Liver (tissue), 7 donors: ENCODE measurements at regions not wholly inside any gene's neighbourhood (a gene's known extent, or its start where the extent isn't known, plus 50 kb on each side); places are given as distances from the start of the nearest gene placed in this dataset.

Experiments used
- DNase-seq: peaks from one replicate; pipeline ENCODE4 v3.0.0-alpha.2; 2017; ENCODE audit warnings: low spot score
- H3K27ac ChIP-seq, 2 donors: one replicate each; pipeline ENCODE4 v1.7.0; 2013; ENCODE audit warnings: inconsistent platforms in 2 of 2, low read length in 2 of 2, control low read depth in 1 of 2, low read depth in 1 of 2, mild to moderate bottlenecking in 1 of 2
- H3K27me3 ChIP-seq, 4 donors: one replicate each; pipeline versions ENCODE4 v1.6.1 to v1.7.0; 2013; ENCODE audit warnings: low read length in 3 of 4, inconsistent platforms in 1 of 4, mild to moderate bottlenecking in 1 of 4, moderate library complexity in 1 of 4; ENCODE audit not compliant: control insufficient read depth in 4 of 4, insufficient read depth in 4 of 4
- H3K36me3 ChIP-seq, 4 donors: one replicate each; pipeline versions ENCODE4 v1.6.1 to v1.7.0; 2013; ENCODE audit warnings: low read length in 3 of 4, mild to moderate bottlenecking in 3 of 4, low read depth in 1 of 4, moderate library complexity in 1 of 4; ENCODE audit not compliant: control insufficient read depth in 4 of 4, insufficient read depth in 3 of 4
- H3K4me1 ChIP-seq, 4 donors: one replicate each; pipeline versions ENCODE4 v1.6.1 to v1.7.0; 2013; ENCODE audit warnings: low read length in 3 of 4, mild to moderate bottlenecking in 3 of 4, moderate library complexity in 1 of 4; ENCODE audit not compliant: control insufficient read depth in 4 of 4, insufficient read depth in 4 of 4
- H3K4me3 ChIP-seq, 3 donors: one replicate each; pipeline versions ENCODE4 v1.6.1 to v1.7.0; 2013; ENCODE audit warnings: low read length in 3 of 3, control low read depth in 1 of 3, low read depth in 1 of 3, mild to moderate bottlenecking in 1 of 3
- H3K9ac ChIP-seq, 2 donors: one replicate each; pipeline ENCODE4 v1.7.0; 2013; ENCODE audit warnings: low read length in 2 of 2, mild to moderate bottlenecking in 2 of 2, moderate library complexity in 2 of 2, control low read depth in 1 of 2, low read depth in 1 of 2
- H3K9me3 ChIP-seq, 4 donors: one replicate each; pipeline versions ENCODE4 v1.6.1 to v1.7.0; 2013; ENCODE audit warnings: low read length in 3 of 4; ENCODE audit not compliant: control insufficient read depth in 4 of 4
- EGR1 ChIP-seq, 2 donors: IDR thresholded peaks; 2 replicates each; pipeline ENCODE4 v1.6.1; 2016 to 2018; ENCODE audit warnings: antibody characterized with exemption in 2 of 2, low read depth in 2 of 2
- FOXA1 ChIP-seq: IDR thresholded peaks from 2 replicates; pipeline ENCODE4 v1.6.1; 2016; ENCODE audit warnings: antibody characterized with exemption
- FOXA2 ChIP-seq: IDR thresholded peaks from 2 replicates; pipeline ENCODE4 v1.6.1; 2016; ENCODE audit warnings: antibody characterized with exemption
- GABPA ChIP-seq, 2 donors: IDR thresholded peaks in 1 of 2; conservative IDR thresholded peaks in 1 of 2; 2 replicates each; pipeline ENCODE4 v1.6.1; 2016; ENCODE audit warnings: antibody characterized with exemption in 2 of 2, mild to moderate bottlenecking in 1 of 2, moderate library complexity in 1 of 2
- HNF4A ChIP-seq, 2 donors: conservative IDR thresholded peaks; 2 replicates each; pipeline ENCODE4 v1.6.1; 2016; ENCODE audit warnings: antibody characterized with exemption in 2 of 2, mild to moderate bottlenecking in 2 of 2
- JUND ChIP-seq, 2 donors: IDR thresholded peaks; 2 replicates each; pipeline ENCODE4 v1.6.1; 2016; ENCODE audit warnings: antibody characterized with exemption in 2 of 2
- NR2F2 ChIP-seq: IDR thresholded peaks from 2 replicates; pipeline ENCODE4 v1.6.1; 2016; ENCODE audit warnings: antibody characterized with exemption
- RXRA ChIP-seq, 2 donors: IDR thresholded peaks; 2 replicates each; pipeline ENCODE4 v1.6.1; 2017 to 2018; ENCODE audit warnings: antibody characterized with exemption in 2 of 2, mild to moderate bottlenecking in 1 of 2
- SP1 ChIP-seq: IDR thresholded peaks from 2 replicates; pipeline ENCODE4 v1.6.1; 2018; ENCODE audit warnings: antibody characterized with exemption, mild to moderate bottlenecking
- TAF1 ChIP-seq: conservative IDR thresholded peaks from 2 replicates; pipeline ENCODE4 v1.6.1; 2016; ENCODE audit warnings: antibody characterized with exemption, mild to moderate bottlenecking
- YY1 ChIP-seq: IDR thresholded peaks from 2 replicates; pipeline ENCODE4 v1.6.1; 2016; ENCODE audit warnings: antibody characterized with exemption, mild to moderate bottlenecking
- WGBS: extraction: QIAGEN DNeasy Blood & Tissue Kit; methylation state at CpG from one replicate; pipeline ENCODE4 v1.1.7; 2013; 5-methylcytosine and 5-hydroxymethylcytosine counted together
- TF ChIP-seq, protein P1 (sequence below): IDR thresholded peaks from 2 replicates; pipeline ENCODE4 v1.6.1; 2016; ENCODE audit warnings: antibody characterized with exemption, mild to moderate bottlenecking
- TF ChIP-seq, protein P2 (sequence below): IDR thresholded peaks from 2 replicates; pipeline ENCODE4 v1.6.1; 2016; ENCODE audit warnings: antibody characterized with exemption
- TF ChIP-seq, protein P3 (sequence below): IDR thresholded peaks from 2 replicates; pipeline ENCODE4 v1.6.1; 2016; ENCODE audit warnings: antibody characterized with exemption
- TF ChIP-seq, protein P4 (sequence below): IDR thresholded peaks from 2 replicates; pipeline ENCODE4 v1.6.1; 2016; ENCODE audit warnings: antibody characterized with exemption
- donor health status: healthy.
- donor health status: healthy.
- donor health status: healthy.
- donor health status: healthy.

DNA sequence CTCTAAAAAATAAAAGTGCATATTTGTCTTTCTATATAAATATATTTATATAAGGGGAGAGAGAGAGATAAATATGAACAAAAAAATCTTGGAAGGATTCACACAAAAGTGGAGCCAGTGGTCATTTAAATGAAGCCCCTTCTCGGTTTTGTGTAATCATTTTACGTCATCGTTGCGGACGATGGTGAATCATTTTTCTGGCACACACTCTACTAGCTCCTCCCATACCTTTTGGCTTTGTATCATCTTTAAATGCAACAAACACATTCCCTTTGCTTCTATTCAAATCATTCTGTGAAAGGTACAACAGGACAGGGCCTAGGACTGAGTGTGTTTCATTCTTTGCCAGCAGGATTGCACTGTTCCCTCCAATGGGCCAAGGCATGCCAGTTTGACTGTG lies 186.8 kb downstream of the TGFB2 start:
- no peak overlapping the region for H3K9ac ChIP-seq
- H3K27me3 ChIP-seq = peaks cover 0 to 2% (median 0%) of the 10 kb centered on the region in 4 donors
- DNase-seq = no peak
- H3K4me3 ChIP-seq = no peak overlapping the region
- WGBS = 93% methylated on average over 5 of the region's 5 CpGs
- no peaks in the 10 kb centered on the region for H3K4me1 ChIP-seq
- H3K9me3 ChIP-seq = no peaks in the 10 kb centered on the region
- H3K27ac ChIP-seq = no peak overlapping the region
- H3K36me3 ChIP-seq = no peaks in the 10 kb centered on the region
- TF ChIP-seq GABPA (IDR thresholded peaks at IDR 0.05 in 1 of 2, conservative IDR thresholded peaks at IDR 0.05 in 1 of 2) = no peak
- TF ChIP-seq SP1 = no peak
- no peak for TF ChIP-seq HNF4A (conservative IDR thresholded peaks at IDR 0.05)

DNA sequence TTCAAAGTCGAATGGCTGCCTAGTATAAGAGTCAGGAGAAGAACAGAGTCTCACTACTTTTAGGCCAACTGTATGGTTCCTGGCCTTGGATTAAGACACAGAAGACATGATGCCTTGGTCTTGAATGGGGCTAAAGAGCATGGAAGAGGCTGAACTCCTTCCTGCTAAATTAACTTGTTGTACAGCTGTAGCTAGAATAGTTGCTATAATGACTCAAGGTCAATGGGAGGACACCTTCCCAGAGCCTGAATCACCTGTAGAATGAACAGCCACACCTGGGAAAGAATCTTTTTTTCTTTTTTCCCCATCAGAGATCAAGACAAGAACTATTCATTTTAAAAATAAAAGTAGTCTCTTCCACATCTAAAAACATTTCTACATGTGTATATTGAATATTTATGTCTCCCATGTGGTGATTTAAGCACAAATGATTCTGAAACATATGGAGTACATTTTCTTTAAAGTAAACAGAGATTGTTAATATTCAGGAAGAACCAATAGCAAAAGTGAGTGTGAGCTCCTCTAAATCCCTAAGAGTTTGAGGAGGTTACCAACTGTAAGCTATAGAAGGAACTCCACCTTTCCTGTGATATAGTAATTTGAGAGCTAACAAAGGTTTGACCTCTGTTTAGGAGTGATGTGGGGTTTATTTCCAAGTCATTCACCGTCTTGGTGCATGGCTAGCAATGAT lies 191.3 kb downstream of the TGFB2 start:
- TF ChIP-seq TAF1 (no peak), JUND (IDR thresholded peaks at IDR 0.05) (no peak), HNF4A (conservative IDR thresholded peaks at IDR 0.05) (no peak), EGR1 (IDR thresholded peaks at IDR 0.05; ENCODE audit: low read depth in 2 of 2) (no peak), YY1 (no peak)
- TF ChIP-seq, protein P1, sequence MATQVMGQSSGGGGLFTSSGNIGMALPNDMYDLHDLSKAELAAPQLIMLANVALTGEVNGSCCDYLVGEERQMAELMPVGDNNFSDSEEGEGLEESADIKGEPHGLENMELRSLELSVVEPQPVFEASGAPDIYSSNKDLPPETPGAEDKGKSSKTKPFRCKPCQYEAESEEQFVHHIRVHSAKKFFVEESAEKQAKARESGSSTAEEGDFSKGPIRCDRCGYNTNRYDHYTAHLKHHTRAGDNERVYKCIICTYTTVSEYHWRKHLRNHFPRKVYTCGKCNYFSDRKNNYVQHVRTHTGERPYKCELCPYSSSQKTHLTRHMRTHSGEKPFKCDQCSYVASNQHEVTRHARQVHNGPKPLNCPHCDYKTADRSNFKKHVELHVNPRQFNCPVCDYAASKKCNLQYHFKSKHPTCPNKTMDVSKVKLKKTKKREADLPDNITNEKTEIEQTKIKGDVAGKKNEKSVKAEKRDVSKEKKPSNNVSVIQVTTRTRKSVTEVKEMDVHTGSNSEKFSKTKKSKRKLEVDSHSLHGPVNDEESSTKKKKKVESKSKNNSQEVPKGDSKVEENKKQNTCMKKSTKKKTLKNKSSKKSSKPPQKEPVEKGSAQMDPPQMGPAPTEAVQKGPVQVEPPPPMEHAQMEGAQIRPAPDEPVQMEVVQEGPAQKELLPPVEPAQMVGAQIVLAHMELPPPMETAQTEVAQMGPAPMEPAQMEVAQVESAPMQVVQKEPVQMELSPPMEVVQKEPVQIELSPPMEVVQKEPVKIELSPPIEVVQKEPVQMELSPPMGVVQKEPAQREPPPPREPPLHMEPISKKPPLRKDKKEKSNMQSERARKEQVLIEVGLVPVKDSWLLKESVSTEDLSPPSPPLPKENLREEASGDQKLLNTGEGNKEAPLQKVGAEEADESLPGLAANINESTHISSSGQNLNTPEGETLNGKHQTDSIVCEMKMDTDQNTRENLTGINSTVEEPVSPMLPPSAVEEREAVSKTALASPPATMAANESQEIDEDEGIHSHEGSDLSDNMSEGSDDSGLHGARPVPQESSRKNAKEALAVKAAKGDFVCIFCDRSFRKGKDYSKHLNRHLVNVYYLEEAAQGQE = no peak
- TF ChIP-seq, protein P2, sequence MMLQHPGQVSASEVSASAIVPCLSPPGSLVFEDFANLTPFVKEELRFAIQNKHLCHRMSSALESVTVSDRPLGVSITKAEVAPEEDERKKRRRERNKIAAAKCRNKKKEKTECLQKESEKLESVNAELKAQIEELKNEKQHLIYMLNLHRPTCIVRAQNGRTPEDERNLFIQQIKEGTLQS = no peak
- DNase-seq = no peak
- WGBS = 66% methylated on average over 2 of the region's 2 CpGs

DNA sequence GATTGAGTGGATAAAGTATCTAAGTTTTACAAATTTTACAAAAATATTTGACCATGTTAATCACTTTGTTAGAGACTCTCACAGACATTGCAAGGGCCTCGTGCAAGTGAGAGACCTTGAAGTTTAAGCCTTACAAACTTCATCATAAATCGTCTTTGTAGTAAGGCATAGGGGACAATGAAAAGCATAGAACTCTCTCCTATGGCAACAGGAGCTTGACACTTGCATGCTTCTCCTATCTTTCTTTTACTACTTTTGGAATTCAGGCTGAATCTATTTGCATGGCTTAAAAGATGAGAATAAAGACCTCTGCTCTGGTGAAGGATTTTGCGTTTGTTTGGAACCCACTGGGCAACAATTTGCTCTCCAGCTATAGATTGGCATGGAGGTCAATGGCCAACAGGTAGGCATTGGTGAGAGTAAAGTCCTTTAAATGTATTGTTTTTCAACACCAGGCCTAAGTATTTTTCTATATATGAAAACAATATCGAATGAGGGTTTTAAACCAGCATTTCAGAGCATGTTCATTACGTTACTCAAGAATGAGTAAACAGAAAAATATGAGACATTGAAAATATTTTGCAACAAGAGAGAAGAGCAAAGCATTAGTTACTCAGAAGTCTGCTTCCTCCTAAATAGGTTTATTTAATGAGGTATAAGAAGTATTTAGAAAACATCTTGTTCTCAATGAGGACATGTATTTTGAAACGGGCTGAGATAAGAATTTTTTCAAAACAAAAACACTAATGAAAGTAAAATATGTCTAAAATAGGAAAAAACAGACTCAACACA lies 192.2 kb downstream of the TGFB2 start:
- no peaks in the 10 kb centered on the region for H3K27me3 ChIP-seq
- H3K27ac ChIP-seq = no peak overlapping the region
- no peak overlapping the region for H3K4me3 ChIP-seq
- no peak for DNase-seq
- H3K36me3 ChIP-seq = no peaks in the 10 kb centered on the region
- no peaks in the 10 kb centered on the region for H3K9me3 ChIP-seq
- H3K9ac ChIP-seq = no peak overlapping the region
- H3K4me1 ChIP-seq = no peaks in the 10 kb centered on the region
- 80% methylated on average over 6 of the region's 6 CpGs for WGBS
- TF ChIP-seq, protein P3, sequence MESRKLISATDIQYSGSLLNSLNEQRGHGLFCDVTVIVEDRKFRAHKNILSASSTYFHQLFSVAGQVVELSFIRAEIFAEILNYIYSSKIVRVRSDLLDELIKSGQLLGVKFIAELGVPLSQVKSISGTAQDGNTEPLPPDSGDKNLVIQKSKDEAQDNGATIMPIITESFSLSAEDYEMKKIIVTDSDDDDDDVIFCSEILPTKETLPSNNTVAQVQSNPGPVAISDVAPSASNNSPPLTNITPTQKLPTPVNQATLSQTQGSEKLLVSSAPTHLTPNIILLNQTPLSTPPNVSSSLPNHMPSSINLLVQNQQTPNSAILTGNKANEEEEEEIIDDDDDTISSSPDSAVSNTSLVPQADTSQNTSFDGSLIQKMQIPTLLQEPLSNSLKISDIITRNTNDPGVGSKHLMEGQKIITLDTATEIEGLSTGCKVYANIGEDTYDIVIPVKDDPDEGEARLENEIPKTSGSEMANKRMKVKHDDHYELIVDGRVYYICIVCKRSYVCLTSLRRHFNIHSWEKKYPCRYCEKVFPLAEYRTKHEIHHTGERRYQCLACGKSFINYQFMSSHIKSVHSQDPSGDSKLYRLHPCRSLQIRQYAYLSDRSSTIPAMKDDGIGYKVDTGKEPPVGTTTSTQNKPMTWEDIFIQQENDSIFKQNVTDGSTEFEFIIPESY = no peak
- TF ChIP-seq JUND (IDR thresholded peaks at IDR 0.05) (no peak), GABPA (IDR thresholded peaks at IDR 0.05 in 1 of 2, conservative IDR thresholded peaks at IDR 0.05 in 1 of 2) (no peak), RXRA (IDR thresholded peaks at IDR 0.05) (no peak), FOXA2 (no peak), TAF1 (no peak), SP1 (no peak), NR2F2 (no peak), HNF4A (conservative IDR thresholded peaks at IDR 0.05) (no peak), YY1 (no peak), EGR1 (IDR thresholded peaks at IDR 0.05; ENCODE audit: low read depth in 2 of 2) (no peak), FOXA1 (no peak)
- TF ChIP-seq, protein P4, sequence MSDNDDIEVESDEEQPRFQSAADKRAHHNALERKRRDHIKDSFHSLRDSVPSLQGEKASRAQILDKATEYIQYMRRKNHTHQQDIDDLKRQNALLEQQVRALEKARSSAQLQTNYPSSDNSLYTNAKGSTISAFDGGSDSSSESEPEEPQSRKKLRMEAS = no peak
- TF ChIP-seq, protein P1 = no peak
- TF ChIP-seq, protein P2 = no peak

More for the DNA sequence above, 191.3 kb downstream of the TGFB2 start:
- H3K9ac ChIP-seq = no peak overlapping the region
- H3K27ac ChIP-seq = no peak overlapping the region
- no peak overlapping the region for H3K4me3 ChIP-seq
- H3K27me3 ChIP-seq = no peaks in the 10 kb centered on the region
- no peaks in the 10 kb centered on the region for H3K9me3 ChIP-seq
- no peaks in the 10 kb centered on the region for H3K36me3 ChIP-seq
- H3K4me1 ChIP-seq = no peaks in the 10 kb centered on the region
